SK-N-SH (cell line): ENCODE measurements at regions not wholly inside any gene's neighbourhood (a gene's known extent, or its start where the extent isn't known, plus 50 kb on each side); places are given as distances from the start of the nearest gene placed in this dataset.

Experiments used
- MAX ChIP-seq: IDR thresholded peaks from 2 replicates; pipeline ENCODE4 v1.4.0; 2012; ENCODE audit warnings: low read depth
- POLR2AphosphoS5 ChIP-seq: IDR thresholded peaks from 2 replicates; pipeline ENCODE4 v1.6.1; 2012; ENCODE audit warnings: low read depth, low read length

GRCh38 chr19:28609091-28609755, 603.7 kb downstream of the UQCRFS1 start:
- TF ChIP-seq POLR2AphosphoS5 = no peak
- TF ChIP-seq MAX = no peak
